Naive B cell (primary cell): ENCODE measurements at regions not wholly inside any gene's neighbourhood (a gene's known extent, or its start where the extent isn't known, plus 50 kb on each side); places are given as distances from the start of the nearest gene placed in this dataset.

Source experiments
- ATAC-seq, 2 donors: fragments of 150-1000 bp; cut with Tn5 transposase; 2 replicates each; pipeline ENCODE4 v1.10.0; 2021; ENCODE audit warnings: low read depth in 2 of 2, mild to moderate bottlenecking in 2 of 2, moderate library complexity in 2 of 2
- DNase-seq: peaks from one replicate; pipeline ENCODE4 v3.0.0; 2022
- H3K27ac Mint-ChIP-seq, 6 donors: one replicate each; pipeline ENCODE4 v1.8.0; 2020 to 2022; ENCODE audit warnings: mild to moderate bottlenecking in 6 of 6, mixed read lengths in 6 of 6, moderate library complexity in 5 of 6, inconsistent platforms in 2 of 6
- H3K27me3 Mint-ChIP-seq, 3 donors: one replicate each; pipeline ENCODE4 v1.8.0; 2021 to 2022; ENCODE audit warnings: mixed read lengths in 3 of 3, mild to moderate bottlenecking in 1 of 3
- H3K36me3 Mint-ChIP-seq, 2 donors: one replicate each; pipeline ENCODE4 v1.8.0; 2020 to 2022; ENCODE audit warnings: mixed read lengths in 2 of 2, inconsistent platforms in 1 of 2, mild to moderate bottlenecking in 1 of 2
- H3K4me1 Mint-ChIP-seq, 3 donors: one replicate each; pipeline ENCODE4 v1.8.0; 2020 to 2022; ENCODE audit warnings: mixed read lengths in 3 of 3, inconsistent platforms in 1 of 3, mild to moderate bottlenecking in 1 of 3, moderate library complexity in 1 of 3
- H3K4me3 Mint-ChIP-seq, 8 donors: one replicate each; pipeline ENCODE4 v1.8.0; 2020 to 2022; ENCODE audit warnings: mild to moderate bottlenecking in 8 of 8, mixed read lengths in 8 of 8, moderate library complexity in 8 of 8, inconsistent platforms in 2 of 8
- H3K9me3 Mint-ChIP-seq, 7 donors: one replicate each; pipeline ENCODE4 v1.8.0; 2020 to 2022; ENCODE audit warnings: mixed read lengths in 7 of 7, mild to moderate bottlenecking in 5 of 7, inconsistent platforms in 2 of 7, moderate library complexity in 1 of 7

GRCh38 chr18:56038171-56039030 is 450.4 kb upstream of the TCF4 start:
- no peak for DNase-seq
- Mint-ChIP-seq H3K4me1 (peaks cover 5 to 14% (median 5%) of the 10 kb centered on the region in 3 donors), H3K9me3 (peaks cover 2 to 10% (median 6%) of the 10 kb centered on the region in 7 donors), H3K36me3 (peaks cover 7 to 9% of the 10 kb centered on the region in 2 donors), H3K27me3 (no peaks in the 10 kb centered on the region), H3K4me3 (no peak overlapping the region), H3K27ac (no peak overlapping the region)
- ATAC-seq = peak; percentile 51 to 63

GRCh38 chr18:56036741-56037140 is 448.7 kb upstream of the TCF4 start:
- DNase-seq (no peak), ATAC-seq (no peak)
- no peaks in the 10 kb centered on the region for H3K27me3 Mint-ChIP-seq
- peaks cover 5 to 14% (median 5%) of the 10 kb centered on the region in 3 donors for H3K4me1 Mint-ChIP-seq
- peaks cover 7 to 18% of the 10 kb centered on the region in 2 donors for H3K36me3 Mint-ChIP-seq
- H3K27ac Mint-ChIP-seq = no peak overlapping the region
- no peak overlapping the region for H3K4me3 Mint-ChIP-seq
- peaks cover 6 to 24% (median 9%) of the 10 kb centered on the region in 7 donors for H3K9me3 Mint-ChIP-seq

GRCh38 chr18:56035546-56035945 is 447.6 kb upstream of the TCF4 start:
- Mint-ChIP-seq H3K36me3 (peaks cover 7 to 18% of the 10 kb centered on the region in 2 donors), H3K27ac (no peak overlapping the region), H3K4me1 (peaks cover 5 to 14% (median 5%) of the 10 kb centered on the region in 3 donors), H3K4me3 (no peak overlapping the region), H3K27me3 (no peaks in the 10 kb centered on the region), H3K9me3 (peaks cover 6 to 24% (median 9%) of the 10 kb centered on the region in 7 donors)
- ATAC-seq (no peak), DNase-seq (no peak)

- DNase-seq = no peak
- no peaks in the 10 kb centered on the region for H3K27me3 Mint-ChIP-seq
- peaks cover 7 to 18% of the 10 kb centered on the region in 2 donors for H3K36me3 Mint-ChIP-seq
- H3K27ac Mint-ChIP-seq = no peak overlapping the region
- H3K4me1 Mint-ChIP-seq = peaks cover 5 to 14% (median 5%) of the 10 kb centered on the region in 3 donors
- ATAC-seq = no peak
- peaks cover 6 to 24% (median 9%) of the 10 kb centered on the region in 7 donors for H3K9me3 Mint-ChIP-seq
- H3K4me3 Mint-ChIP-seq = peak overlapping the region in 1 of 8 donors; percentile 69
Observed at GRCh38 chr18:56034949-56035348, 447.0 kb upstream of the TCF4 start.

GRCh38 chr18:56030060-56030459 is 442.1 kb upstream of the TCF4 start:
- Mint-ChIP-seq H3K27ac (no peak overlapping the region), H3K27me3 (no peaks in the 10 kb centered on the region), H3K9me3 (peaks cover 6 to 24% (median 10%) of the 10 kb centered on the region in 7 donors), H3K4me1 (no peaks in the 10 kb centered on the region), H3K4me3 (no peak overlapping the region), H3K36me3 (peaks cover 7 to 18% of the 10 kb centered on the region in 2 donors)
- ATAC-seq (no peak), DNase-seq (no peak)

- no peak for ATAC-seq
- peaks cover under 1 to 10% of the 10 kb centered on the region in 2 donors for H3K36me3 Mint-ChIP-seq
- DNase-seq = no peak
- H3K4me3 Mint-ChIP-seq = peak overlapping the region in 1 of 8 donors; percentile 30
- no peaks in the 10 kb centered on the region for H3K4me1 Mint-ChIP-seq
- no peaks in the 10 kb centered on the region for H3K27me3 Mint-ChIP-seq
- H3K27ac Mint-ChIP-seq = no peak overlapping the region
- peaks cover under 1 to 15% (median 5%) of the 10 kb centered on the region in 7 donors for H3K9me3 Mint-ChIP-seq
Observed at GRCh38 chr18:56028514-56028913, 440.5 kb upstream of the TCF4 start.

- no peaks in the 10 kb centered on the region for H3K27me3 Mint-ChIP-seq
- no peak overlapping the region for H3K27ac Mint-ChIP-seq
- no peak overlapping the region for H3K4me3 Mint-ChIP-seq
- DNase-seq (no peak), ATAC-seq (no peak)
- H3K4me1 Mint-ChIP-seq = no peaks in the 10 kb centered on the region
- H3K9me3 Mint-ChIP-seq = peaks cover 0 to 2% (median 0%) of the 10 kb centered on the region in 7 donors
- no peaks in the 10 kb centered on the region for H3K36me3 Mint-ChIP-seq
Observed at GRCh38 chr18:56026509-56026908, 438.5 kb upstream of the TCF4 start.

GRCh38 chr18:56021809-56022195 is 433.8 kb upstream of the TCF4 start:
- no peak for ATAC-seq
- Mint-ChIP-seq H3K27me3 (no peaks in the 10 kb centered on the region), H3K4me1 (peaks cover 12 to 17% (median 15%) of the 10 kb centered on the region in 3 donors), H3K36me3 (peaks cover 0 to 4% of the 10 kb centered on the region in 2 donors), H3K4me3 (no peak overlapping the region), H3K27ac (no peak overlapping the region), H3K9me3 (peaks cover 0 to 9% (median 0%) of the 10 kb centered on the region in 7 donors)
- DNase-seq = no peak

- H3K27me3 Mint-ChIP-seq = no peaks in the 10 kb centered on the region
- peak overlapping the region in 2 of 6 donors; percentile 22 to 36 for H3K27ac Mint-ChIP-seq
- H3K4me1 Mint-ChIP-seq = peaks cover 12 to 17% (median 15%) of the 10 kb centered on the region in 3 donors
- DNase-seq (no peak), ATAC-seq (no peak)
- H3K36me3 Mint-ChIP-seq = peaks cover 0 to 4% of the 10 kb centered on the region in 2 donors
- H3K4me3 Mint-ChIP-seq = no peak overlapping the region
- H3K9me3 Mint-ChIP-seq = peaks cover 0 to 9% (median 0%) of the 10 kb centered on the region in 7 donors
Observed at GRCh38 chr18:56021136-56021808, 433.3 kb upstream of the TCF4 start.

- ATAC-seq = peak in 1 of 2 donors; percentile 56
- H3K9me3 Mint-ChIP-seq = peaks cover 0 to 10% (median 3%) of the 10 kb centered on the region in 7 donors
- H3K4me3 Mint-ChIP-seq = peak overlapping the region in 5 of 8 donors; percentile 3 to 60 (median 8)
- peaks cover 0 to 9% (median 6%) of the 10 kb centered on the region in 3 donors for H3K27me3 Mint-ChIP-seq
- peak overlapping the region in 3 of 6 donors; percentile 24 to 47 (median 34) for H3K27ac Mint-ChIP-seq
- DNase-seq = no peak
- peaks cover 0 to 4% of the 10 kb centered on the region in 2 donors for H3K36me3 Mint-ChIP-seq
- H3K4me1 Mint-ChIP-seq = peaks cover 12 to 17% (median 15%) of the 10 kb centered on the region in 3 donors
Observed at GRCh38 chr18:56019908-56020307, 431.9 kb upstream of the TCF4 start.

GRCh38 chr18:56019156-56019555 is 431.2 kb upstream of the TCF4 start:
- no peak for ATAC-seq
- H3K4me3 Mint-ChIP-seq = no peak overlapping the region
- no peak for DNase-seq
- H3K4me1 Mint-ChIP-seq = peaks cover 12 to 17% (median 15%) of the 10 kb centered on the region in 3 donors
- H3K27me3 Mint-ChIP-seq = peaks cover 0 to 10% (median 8%) of the 10 kb centered on the region in 3 donors
- H3K9me3 Mint-ChIP-seq = peaks cover 0 to 11% (median 4%) of the 10 kb centered on the region in 7 donors
- no peak overlapping the region for H3K27ac Mint-ChIP-seq
- peaks cover 0 to 4% of the 10 kb centered on the region in 2 donors for H3K36me3 Mint-ChIP-seq

GRCh38 chr18:56009411-56009810 is 421.4 kb upstream of the TCF4 start:
- Mint-ChIP-seq H3K9me3 (peaks cover 0 to 21% (median 12%) of the 10 kb centered on the region in 7 donors), H3K27me3 (no peaks in the 10 kb centered on the region), H3K4me1 (no peaks in the 10 kb centered on the region), H3K27ac (peak overlapping the region in 1 of 6 donors; percentile 12), H3K4me3 (no peak overlapping the region), H3K36me3 (peaks cover 0 to 6% of the 10 kb centered on the region in 2 donors)
- DNase-seq (no peak), ATAC-seq (no peak)

- Mint-ChIP-seq H3K36me3 (no peaks in the 10 kb centered on the region), H3K9me3 (no peaks in the 10 kb centered on the region), H3K27me3 (no peaks in the 10 kb centered on the region), H3K27ac (no peak overlapping the region), H3K4me1 (no peaks in the 10 kb centered on the region), H3K4me3 (no peak overlapping the region)
- ATAC-seq (no peak), DNase-seq (no peak)
Observed at GRCh38 chr18:56003720-56004088, 415.7 kb upstream of the TCF4 start.
